LHCN-M2 (cell line): ENCODE measurements at regions not wholly inside any gene's neighbourhood (a gene's known extent, or its start where the extent isn't known, plus 50 kb on each side); places are given as distances from the start of the nearest gene placed in this dataset.

Experiments
- DNase-seq: peaks from one replicate; pipeline ENCODE4 v3.0.0-alpha.2; 2012; ENCODE audit warnings: low read depth

GRCh38 chr1:80801695-80802094 is 999.0 kb upstream of the ADGRL2 start:
- no peak for DNase-seq

GRCh38 chr1:80799457-80799856 is 1001.3 kb upstream of the ADGRL2 start:
- no peak for DNase-seq

DNA sequence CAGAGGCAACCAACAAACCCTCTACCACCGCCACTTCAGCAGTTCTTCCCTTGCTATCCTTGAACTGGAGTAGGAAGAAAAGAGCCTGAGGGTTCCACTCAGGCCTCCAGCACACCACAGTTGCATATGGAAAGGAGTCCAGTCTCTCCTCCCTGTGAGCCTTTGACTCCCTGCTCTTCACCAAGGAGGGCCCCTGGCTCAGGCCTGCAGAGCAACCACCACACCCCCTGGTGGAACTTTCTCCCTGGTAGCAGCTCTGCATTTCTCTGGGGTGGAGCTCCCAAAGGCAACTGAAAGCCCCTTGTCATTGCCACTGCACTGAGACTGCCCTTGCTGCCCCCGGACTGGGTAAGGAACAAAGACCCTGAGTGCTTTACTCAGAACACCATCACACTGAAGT is 1021.5 kb upstream of the ADGRL2 start:
- no peak for DNase-seq

- DNase-seq = no peak
Measured at GRCh38 chr1:80778094-80778840, 1022.5 kb upstream of the ADGRL2 start.

DNA sequence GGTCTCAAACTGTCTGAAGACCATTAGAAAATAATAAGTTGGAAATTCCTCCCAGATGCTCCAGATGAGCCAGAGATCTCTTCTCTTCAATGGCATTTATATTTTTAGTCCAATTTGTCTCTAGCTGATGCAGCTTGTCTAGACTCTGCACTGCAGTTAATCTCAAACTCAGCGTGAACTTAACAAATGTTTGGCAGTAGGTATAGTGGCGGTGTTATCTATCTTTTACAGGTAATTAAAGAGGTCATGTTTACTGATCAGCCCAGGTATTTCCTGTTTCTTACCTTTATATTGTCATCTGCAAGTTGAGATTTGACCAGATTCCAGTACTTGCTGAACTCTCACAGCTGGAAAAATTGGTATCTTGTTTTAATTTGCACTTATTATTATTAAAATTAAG is 1024.5 kb upstream of the ADGRL2 start:
- no peak for DNase-seq

GRCh38 chr1:80769208-80769750 is 1031.5 kb upstream of the ADGRL2 start:
- DNase-seq = no peak

DNA sequence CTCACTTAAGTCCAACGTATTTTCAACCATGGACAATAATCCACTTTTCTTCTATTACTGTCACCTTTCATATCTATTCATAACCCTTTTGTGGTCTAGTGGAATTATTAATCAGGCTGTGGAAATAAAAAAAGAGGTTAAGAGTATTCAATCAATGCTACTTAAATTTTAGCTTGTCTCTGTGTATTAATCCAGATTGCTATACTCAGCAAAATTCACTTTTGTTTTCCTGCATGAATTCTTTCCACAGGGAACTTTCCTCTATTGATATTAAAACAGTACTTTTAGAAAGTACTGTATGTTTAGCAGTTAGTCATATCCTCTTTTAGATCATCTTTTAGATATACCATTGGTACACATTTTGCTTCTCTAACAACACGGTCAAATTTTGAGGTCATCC is 1033.0 kb upstream of the ADGRL2 start:
- DNase-seq = no peak

DNA sequence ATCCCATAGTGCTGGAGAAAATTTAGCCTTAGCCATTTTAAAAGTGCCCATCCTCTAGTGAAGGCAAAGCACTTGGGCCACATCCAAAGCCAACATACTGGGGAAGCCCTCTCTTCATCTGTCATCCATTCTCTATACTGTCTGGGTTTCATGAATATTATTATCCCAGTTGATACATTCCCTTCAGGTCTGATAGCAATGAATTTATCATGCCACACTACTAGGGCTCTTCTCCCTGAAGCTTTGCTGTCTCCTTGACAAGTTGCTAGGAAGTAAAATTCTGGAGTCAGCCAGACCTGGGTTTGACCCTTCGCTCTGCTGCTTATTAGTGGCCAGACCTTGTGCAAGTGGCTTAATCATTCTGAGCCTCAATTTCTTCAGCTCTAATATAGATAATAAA is 1041.4 kb upstream of the ADGRL2 start:
- DNase-seq = no peak

GRCh38 chr1:80755944-80756343 is 1044.8 kb upstream of the ADGRL2 start:
- no peak for DNase-seq

DNA sequence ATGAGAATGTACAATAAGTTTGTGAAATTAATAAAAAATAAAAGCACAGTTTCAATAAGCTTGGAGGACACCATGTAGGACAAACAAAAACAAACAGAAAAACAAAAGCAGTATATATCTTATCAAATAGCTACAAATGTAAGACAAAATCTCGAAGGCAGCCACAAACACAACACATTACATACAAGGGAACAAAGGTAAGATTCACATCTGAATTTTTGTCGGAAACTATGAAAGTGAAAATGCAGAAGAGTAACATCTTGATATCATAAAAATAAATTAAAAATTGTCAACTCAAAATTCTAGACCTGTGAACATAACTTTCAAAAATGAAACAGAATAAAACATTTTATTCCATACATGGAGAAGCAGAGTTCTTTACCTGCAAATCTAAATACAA is 1049.5 kb upstream of the ADGRL2 start:
- no peak for DNase-seq

DNA sequence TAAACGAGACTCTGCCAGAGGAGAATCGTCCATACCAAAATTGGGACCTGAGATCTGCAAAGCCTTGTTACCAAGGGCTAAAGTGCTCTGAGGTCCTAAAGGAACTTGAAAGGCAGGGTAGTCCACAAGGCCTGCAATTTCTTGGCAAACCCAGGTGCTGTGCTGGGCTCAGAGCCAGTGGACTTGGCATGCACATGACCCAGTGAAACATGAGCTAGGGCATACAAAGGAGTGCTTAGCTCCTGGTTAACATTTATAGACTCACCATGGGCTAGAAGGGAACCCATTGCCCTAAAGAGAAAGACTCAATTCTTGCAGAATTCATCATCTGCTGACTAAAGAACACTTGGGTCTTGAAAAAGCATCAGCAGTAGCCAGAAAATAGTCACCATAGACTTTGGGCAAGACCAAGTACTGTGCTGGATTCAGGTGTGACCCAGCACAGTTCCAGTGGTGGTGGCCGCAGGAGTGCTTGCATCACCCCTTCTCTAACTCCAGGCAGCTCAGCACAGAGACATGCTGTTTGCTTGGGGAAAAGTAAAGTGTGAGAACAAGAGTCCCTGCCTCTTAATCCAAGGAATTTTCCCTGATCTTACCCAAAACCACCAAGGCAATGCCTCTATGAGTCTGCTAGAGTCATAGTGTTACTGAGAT is 1069.4 kb upstream of the ADGRL2 start:
- DNase-seq = no peak

DNA sequence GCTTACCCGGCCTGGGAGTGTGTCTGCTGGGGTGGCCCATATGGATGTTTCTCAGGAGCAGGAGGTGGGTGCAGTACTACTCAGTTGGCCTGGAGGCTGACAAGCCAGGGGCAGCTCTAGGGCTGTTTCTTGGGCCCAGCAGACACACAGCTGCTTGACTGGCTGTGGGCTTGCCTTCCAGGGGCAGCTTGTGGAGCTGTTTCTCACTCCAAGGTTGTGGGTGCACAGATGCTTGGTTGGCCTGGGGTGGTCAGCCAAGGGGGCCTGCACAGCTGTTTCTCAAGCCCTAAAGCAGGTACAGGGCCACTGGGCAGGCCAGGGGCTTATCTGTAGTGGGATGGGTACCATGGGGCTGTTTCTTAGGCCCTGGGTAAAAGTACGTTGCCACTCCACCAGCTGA is 1078.1 kb upstream of the ADGRL2 start:
- no peak for DNase-seq

DNA sequence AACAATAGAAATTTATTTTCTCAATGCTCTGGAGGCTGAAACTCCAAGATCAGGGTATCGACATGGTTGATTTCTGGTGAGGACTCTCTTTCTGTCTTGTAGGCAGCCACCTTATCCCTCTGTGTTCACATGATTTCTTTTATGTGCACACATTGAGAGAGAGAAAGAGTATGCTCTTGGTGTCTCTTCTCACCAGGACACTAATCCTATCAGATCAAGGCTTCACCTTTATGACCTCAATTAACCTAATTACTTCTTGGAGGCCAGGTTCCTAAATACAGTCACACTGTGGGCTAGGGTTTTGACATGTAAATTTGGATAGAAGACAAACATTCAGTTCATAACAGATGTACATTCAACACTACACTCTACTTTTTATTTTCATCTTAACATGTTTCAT is 1094.2 kb upstream of the ADGRL2 start:
- no peak for DNase-seq

DNA sequence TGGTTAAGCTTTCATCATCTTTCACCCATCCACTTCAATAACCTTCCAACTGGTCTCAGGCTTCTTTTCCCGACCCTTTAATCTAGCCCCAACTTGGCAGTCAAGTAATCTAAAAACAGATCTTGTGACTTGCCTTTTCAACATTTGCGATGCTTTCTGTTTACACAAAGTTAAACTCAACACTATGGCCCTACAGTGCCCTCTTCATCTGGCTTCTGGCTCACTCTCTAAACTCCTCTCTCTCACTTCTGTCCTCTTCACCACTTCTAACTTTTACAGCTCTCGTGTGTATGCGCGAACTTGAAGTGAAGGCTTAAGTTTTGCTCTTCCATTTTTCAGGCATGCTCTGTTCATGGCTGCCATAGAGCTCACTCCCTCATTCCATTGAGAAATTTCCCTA is 1122.3 kb upstream of the ADGRL2 start:
- no peak for DNase-seq

DNA sequence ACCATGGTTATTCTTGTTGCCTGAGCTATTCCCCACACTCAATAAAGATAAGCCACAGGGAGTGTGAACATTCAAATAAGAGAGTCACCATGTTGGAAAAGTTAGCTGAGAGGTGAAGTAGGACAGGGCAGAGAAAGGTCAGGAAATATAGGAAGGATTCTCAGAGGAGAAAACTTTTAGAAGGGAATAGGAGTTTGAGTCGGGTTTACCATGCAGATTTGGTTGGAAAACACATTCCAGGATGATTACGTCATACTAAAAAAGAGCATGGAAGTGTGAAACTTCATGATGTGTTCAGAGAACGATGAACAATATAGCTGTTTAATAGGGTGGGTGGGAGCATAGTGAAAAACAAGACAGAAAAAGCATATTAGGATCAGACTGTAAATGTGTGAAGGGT is 1125.3 kb upstream of the ADGRL2 start:
- peak; percentile 3 for DNase-seq

- peak; percentile 1 for DNase-seq
Measured at GRCh38 chr1:80673935-80674597, 1126.7 kb upstream of the ADGRL2 start.

- DNase-seq = no peak
Measured at GRCh38 chr1:80668372-80668771, 1132.4 kb upstream of the ADGRL2 start.

DNA sequence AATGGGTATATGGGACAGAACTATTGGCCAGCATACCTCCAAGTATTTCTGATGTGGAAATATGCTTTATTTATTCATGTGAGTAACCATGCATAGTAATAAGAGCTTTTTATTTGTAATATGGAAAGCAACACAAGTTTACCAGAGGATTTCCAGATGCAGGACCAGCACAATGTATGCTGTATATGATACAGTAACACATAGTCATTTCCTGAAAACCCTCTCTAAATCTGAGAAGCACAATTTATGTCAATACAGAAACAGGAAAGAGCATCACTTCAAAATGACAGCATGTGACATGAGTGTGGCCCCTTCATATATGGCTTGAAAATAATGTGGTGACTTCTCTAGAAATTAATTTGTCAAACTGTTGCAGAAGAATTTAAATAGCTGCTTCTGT is 1134.7 kb upstream of the ADGRL2 start:
- no peak for DNase-seq

DNA sequence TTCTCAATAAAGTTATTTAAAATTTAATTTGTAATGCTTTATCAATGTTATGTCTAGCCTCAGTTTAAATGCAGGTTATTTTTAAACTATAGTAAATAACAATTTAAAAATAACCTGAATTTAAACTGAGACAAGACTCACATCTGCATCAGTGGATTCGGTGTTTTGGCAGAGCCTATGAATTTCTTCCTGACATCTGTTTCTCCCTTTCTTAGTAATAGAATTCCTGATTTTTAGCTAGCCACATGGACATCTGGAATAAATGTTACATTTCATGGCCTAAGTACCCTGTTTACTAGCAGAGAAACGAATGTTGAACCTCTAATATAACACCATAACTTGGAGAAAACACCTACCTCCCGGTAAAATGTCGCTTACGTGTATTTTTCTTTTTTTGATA is 1141.6 kb upstream of the ADGRL2 start:
- no peak for DNase-seq

DNA sequence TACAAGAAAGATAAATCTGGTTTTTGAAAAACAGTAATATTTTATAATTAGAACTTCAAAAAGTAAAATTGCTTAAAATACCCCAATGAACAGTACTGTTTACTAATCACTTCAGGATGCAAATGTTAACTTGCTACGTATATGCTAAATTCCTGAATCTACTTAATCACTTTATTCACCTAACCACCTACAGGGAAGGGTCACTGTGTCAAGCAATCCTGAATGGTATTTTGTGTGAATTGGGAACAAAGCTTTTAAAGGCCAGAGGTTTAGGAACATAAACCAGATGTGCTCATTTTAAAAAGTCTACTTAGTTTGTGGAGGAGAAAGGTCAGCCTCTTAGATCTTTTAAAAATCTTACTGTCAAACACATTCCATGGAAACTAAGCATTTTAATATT is 1143.0 kb upstream of the ADGRL2 start:
- DNase-seq = no peak

DNA sequence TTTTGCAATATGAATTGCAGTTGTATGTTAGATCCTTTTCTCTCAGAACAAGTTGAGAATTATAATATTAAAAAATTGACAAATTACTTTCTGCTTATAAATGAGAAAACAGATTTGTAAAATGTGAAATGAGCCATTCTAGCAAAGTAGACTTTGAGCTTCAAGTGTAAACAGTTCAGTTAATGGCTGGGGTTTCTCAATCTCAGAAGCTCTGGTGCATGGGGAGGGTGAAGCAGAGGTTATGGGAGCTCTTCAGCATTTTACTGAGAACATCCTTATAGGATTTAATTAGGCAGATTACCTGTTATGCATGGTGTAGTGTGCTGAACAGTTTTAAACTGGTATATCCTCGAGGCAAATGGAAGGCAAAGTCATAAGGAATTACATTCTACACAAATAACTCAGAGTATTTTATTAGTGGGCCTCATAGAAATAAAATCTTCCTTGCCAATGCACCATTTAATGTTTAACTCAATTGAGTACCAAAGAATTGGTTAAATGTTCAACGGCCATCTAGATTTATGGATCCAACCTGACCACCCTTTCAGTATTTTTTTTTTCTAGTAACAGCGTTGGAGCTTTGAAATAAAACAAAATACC is 1143.6 kb upstream of the ADGRL2 start:
- no peak for DNase-seq

DNA sequence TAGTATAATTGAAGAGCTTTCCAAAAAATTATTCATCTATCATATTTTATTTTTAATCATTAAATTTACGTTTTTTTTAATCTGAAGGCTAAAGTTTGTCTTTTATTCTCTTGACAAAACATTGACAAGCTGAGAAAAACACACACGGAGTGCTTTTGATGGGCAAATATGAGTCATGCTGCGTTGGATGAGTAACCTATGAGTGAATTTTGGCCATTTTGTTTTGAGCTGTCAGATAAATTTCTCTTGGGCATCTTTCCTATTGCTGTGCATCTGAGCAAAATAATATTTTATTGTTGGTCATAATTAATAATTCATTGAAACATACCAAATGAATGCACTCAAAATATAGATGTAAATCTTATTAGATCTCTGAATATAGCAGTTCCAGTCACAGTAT is 1144.1 kb upstream of the ADGRL2 start:
- peak; percentile 23 for DNase-seq
